Sigmoid colon (tissue), 4 donors: ENCODE measurements at regions not wholly inside any gene's neighbourhood (a gene's known extent, or its start where the extent isn't known, plus 50 kb on each side); places are given as distances from the start of the nearest gene placed in this dataset.

ENCODE experiments used
- CTCF ChIP-seq, 4 experiments: fragments of 450-650 bp in 3 of 4; fragments of 200-600 bp in 1 of 4; IDR thresholded peaks; one replicate each; pipeline ENCODE4 v1.5.1; 2016 to 2019; ENCODE audit warnings: antibody characterized with exemption in 4 of 4, mild to moderate bottlenecking in 3 of 4, moderate library complexity in 2 of 4
- EP300 ChIP-seq, 4 donors: sonication (generic); formaldehyde crosslinking; IDR thresholded peaks; one replicate each; pipeline ENCODE4 v1.6.1; 2017; ENCODE audit warnings: antibody characterized with exemption in 4 of 4
- POLR2A ChIP-seq, 2 donors: fragments of 450-650 bp; IDR thresholded peaks; one replicate each; pipeline ENCODE4 v1.6.1; 2016; ENCODE audit warnings: antibody characterized with exemption in 2 of 2, mild to moderate bottlenecking in 2 of 2, moderate library complexity in 2 of 2
- POLR2AphosphoS5 ChIP-seq, 4 donors: sonication (generic); formaldehyde crosslinking; IDR thresholded peaks; one replicate each; pipeline ENCODE4 v1.6.1; 2017; ENCODE audit warnings: antibody characterized with exemption in 4 of 4

DNA sequence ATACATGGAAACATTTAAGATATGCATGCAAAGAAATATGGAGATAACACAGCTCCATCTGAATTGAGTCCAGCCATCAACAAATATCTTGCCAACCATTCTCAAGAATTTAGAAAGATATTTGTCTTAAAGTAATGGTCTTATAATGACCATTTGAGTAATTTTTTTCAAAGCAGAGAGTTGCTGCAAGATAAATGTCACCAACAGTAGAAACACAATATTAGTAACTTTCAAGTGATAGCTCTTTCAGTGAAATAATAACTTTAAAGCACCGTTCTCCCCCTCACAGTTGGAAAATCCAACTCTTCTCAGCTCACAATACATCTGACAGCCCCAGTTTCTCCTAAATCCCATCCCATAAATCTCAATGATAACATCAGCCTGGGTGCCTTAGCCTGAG lies 481.0 kb upstream of the ADAMTS5 start:
- no peak for TF ChIP-seq POLR2A (IDR thresholded peaks at IDR 0.05)
- TF ChIP-seq CTCF (IDR thresholded peaks at IDR 0.05): no peak
- no peak for TF ChIP-seq POLR2AphosphoS5 (IDR thresholded peaks at IDR 0.05)
- TF ChIP-seq EP300 (IDR thresholded peaks at IDR 0.05): no peak
